Stimulated activated CD8-positive, alpha-beta memory T cell treated with anti-CD3 and anti-CD28 coated beads, Interleukin-7, amount 100 ng/mL, for 48 hours (primary cell): ENCODE measurements at regions not wholly inside any gene's neighbourhood (a gene's known extent, or its start where the extent isn't known, plus 50 kb on each side); places are given as distances from the start of the nearest gene placed in this dataset.
"Not testable (repeated sequence)": the region's sequence is repeated elsewhere in the genome, so short reads cannot be mapped to it uniquely, and the experiment has no call there.

Source experiments
- DNase-seq, 2 donors: peaks; one replicate each; pipeline ENCODE4 v3.0.0-alpha.2; 2020; ENCODE audit warnings: low read depth in 1 of 2; ENCODE audit errors: extremely low read depth in 1 of 2

- DNase-seq: no peak
These were observed 335.0 kb downstream of the CCER1 start for GRCh38 chr12:90619943-90620342.

GRCh38 chr12:90618586-90618985 lies 336.4 kb downstream of the CCER1 start:
- DNase-seq: no peak

- DNase-seq: no peak
These were observed 343.1 kb downstream of the CCER1 start for GRCh38 chr12:90611891-90612290.

GRCh38 chr12:90611048-90611447 lies 343.9 kb downstream of the CCER1 start:
- no peak for DNase-seq

GRCh38 chr12:90593596-90594295 lies 361.2 kb downstream of the CCER1 start:
- no peak for DNase-seq

- no peak for DNase-seq
These were observed 365.0 kb downstream of the CCER1 start for GRCh38 chr12:90589956-90590355.

GRCh38 chr12:90585640-90586304 lies 369.2 kb downstream of the CCER1 start:
- no peak for DNase-seq

- no peak for DNase-seq
These were observed 378.3 kb downstream of the CCER1 start for GRCh38 chr12:90576707-90577106.

GRCh38 chr12:90575995-90576394 lies 379.0 kb downstream of the CCER1 start:
- DNase-seq: no peak

GRCh38 chr12:90574676-90575075 lies 380.3 kb downstream of the CCER1 start:
- DNase-seq: no peak

- no peak for DNase-seq
These were observed 382.2 kb downstream of the CCER1 start for GRCh38 chr12:90572778-90573177.

GRCh38 chr12:90569685-90570084 lies 385.3 kb downstream of the CCER1 start:
- DNase-seq: no peak

GRCh38 chr12:90562671-90563070 lies 392.3 kb downstream of the CCER1 start:
- no peak for DNase-seq

- DNase-seq: no peak
These were observed 406.4 kb downstream of the CCER1 start for GRCh38 chr12:90548595-90548994.

- DNase-seq: no peak
These were observed 408.5 kb downstream of the CCER1 start for GRCh38 chr12:90546511-90546910.

- no peak for DNase-seq
These were observed 411.1 kb downstream of the CCER1 start for GRCh38 chr12:90543841-90544240.

GRCh38 chr12:90543374-90543773 lies 411.6 kb downstream of the CCER1 start:
- DNase-seq: no peak

GRCh38 chr12:90542852-90543251 lies 412.1 kb downstream of the CCER1 start:
- not testable (repeated sequence) for DNase-seq

GRCh38 chr12:90533828-90534227 lies 421.1 kb downstream of the CCER1 start:
- not testable (repeated sequence) for DNase-seq

GRCh38 chr12:90520002-90520734 lies 434.8 kb downstream of the CCER1 start:
- no peak for DNase-seq

- DNase-seq: no peak
These were observed 435.7 kb downstream of the CCER1 start for GRCh38 chr12:90519285-90519684.
